Stimulated activated CD8-positive, alpha-beta memory T cell treated with anti-CD3 and anti-CD28 coated beads, Interleukin-7, amount 100 ng/mL, for 24 hours (primary cell): ENCODE measurements at regions not wholly inside any gene's neighbourhood (a gene's known extent, or its start where the extent isn't known, plus 50 kb on each side); places are given as distances from the start of the nearest gene placed in this dataset.

Experiments used
- DNase-seq: peaks from one replicate; pipeline ENCODE4 v3.0.0-alpha.2; 2020; ENCODE audit warnings: low read depth

DNA sequence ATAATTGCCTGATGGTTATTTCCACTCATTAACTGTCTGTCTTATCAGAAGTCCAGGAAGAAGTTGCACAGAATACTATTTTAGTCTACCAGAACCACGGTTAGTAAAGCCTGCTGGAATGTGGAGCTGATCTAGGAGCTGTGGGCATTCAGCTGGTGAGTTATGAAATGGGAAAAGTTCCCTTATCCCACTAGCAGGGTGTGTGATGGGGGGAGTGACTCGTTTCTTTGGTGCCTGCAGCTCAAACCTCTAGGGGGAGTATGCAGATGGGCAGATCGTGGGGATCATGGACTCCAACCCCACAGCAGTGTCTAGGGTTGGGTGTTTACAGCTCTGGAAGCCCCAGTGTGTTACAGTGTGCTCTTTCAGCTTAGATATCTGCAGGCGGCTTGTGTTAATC is 305.7 kb upstream of the BOD1L1 start:
- DNase-seq, result no peak

DNA sequence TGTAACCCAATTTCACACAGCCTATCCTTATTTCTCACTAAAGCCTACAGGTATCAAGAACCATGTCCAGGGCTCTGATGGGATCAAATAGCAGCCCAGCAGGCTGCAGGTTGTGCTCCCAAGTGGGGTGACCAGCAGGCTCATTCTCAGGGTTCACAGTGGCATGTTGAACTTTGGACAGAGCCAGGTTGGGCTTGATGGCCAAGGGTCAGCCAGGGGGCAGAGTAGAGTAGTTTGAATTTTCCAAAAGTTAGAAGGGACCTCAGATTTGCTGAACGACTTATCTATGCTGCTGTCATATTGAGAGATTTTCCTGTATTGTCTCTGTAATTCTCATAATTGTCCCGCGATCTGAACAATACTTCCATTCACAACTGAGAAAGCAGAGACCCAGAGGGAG is 310.8 kb upstream of the BOD1L1 start:
- DNase-seq, result no peak

DNA sequence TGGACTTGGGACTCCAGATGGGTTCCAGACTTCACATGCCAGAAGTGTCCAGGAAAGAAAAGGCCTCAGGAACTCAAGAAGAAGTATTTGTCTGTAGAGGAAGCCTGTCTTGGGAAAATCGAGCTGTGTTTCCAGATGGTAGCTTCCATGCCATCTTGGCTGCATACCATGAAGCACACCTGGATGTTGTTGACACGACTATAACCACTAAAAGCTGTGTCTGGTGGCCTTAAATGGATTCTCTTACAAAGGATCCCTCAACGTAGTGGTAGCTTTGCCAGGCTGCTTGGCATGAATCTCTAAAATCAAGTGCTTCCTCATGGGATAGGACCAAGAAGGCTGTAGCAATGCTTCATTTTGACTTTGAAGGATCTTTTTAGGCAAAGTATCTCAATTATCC is 313.4 kb upstream of the BOD1L1 start:
- DNase-seq, result no peak

DNA sequence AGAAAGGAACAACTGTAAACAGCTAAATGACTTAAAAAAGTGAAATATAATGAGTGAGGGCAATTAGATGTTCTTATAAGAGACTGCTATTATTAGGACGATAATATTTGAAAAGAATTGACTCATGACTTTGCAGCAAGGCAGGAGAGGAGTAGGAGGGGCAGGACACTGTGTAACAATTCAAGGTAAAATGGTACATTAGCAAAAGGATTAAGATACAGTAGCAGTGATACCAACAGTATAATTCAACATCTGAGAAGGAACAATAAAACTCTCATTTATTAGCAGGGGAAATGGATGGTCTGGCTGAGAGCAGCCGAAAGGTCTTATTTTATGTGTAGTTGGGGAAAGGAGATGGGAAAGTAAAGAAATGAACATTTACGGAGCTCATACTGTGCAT is 315.5 kb upstream of the BOD1L1 start:
- no peak for DNase-seq

DNA sequence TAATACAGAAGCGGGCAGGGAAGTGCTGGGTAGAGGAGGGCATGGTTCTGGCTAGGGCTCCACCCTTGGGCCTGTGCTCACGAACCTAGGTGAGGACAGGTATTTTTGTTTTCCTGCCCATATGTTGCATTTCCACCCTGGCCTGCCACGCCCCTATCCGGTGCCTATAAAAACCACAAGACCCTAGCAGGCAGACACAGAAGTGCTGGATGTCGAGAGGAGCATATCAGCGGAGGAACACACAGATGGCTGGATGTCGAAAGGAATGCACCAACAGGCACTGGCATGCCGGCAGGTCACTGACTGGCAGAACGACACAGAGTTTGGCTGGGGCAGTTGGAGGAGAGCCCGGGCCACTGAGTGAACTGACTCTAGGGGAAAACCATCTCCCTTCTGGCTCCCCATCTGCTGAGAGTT is 316.6 kb upstream of the BOD1L1 start:
- no peak for DNase-seq

DNA sequence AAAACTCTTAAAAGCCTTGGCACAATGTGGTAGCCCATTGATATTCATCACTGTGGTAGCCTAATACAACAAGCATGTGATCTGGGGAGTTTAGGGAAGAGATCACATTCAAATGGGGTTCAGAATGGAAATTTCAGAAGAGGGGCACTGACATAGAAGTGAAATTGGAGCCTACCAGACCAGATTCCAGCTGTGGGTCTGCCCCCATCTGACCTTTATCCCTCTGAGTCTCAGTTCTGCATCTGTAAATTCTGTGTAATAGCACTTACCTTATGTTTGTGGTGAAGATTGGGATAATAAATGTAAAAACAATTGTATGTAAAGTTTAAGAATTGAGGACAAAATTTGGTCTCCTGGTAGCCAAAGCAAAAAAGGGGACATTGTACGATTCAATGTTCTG is 320.4 kb upstream of the BOD1L1 start:
- DNase-seq, result no peak

DNA sequence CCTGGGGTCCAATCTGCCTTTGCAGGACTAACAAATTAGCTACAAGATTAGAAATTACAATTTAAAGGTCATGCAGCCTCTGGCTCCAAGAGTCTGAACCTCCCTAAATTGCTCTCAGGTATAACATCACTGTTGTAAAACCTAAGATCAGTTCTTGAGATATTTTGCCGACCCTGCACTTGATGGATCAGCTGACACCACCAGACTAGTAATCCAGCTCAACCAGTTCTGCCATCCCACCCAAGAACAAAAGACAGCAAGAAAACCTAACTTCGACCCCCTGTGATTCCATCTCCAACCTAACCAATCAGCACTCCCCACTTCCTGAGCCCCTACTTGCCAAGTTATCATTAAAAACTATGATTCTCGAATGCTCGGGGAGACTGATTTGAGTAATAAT is 323.0 kb upstream of the BOD1L1 start:
- no peak for DNase-seq

DNA sequence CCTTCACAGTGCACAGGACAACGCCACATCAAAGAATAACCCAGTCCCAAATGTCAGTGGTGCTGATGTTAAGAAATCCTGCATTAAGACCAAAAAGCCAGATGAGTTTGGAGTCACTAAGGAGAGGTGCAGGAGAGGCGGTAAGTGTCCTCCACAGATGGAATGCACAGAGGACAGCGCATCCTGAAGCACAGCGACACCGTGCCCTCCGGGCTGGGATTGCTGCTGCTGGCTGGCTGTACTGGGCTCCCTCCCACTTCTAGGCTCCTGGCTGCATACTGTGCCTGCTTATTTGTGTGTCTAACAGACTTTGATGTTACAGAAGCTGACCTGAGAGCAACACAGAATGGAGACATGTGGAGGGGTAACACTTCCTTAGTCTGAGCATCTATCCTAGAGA is 325.6 kb upstream of the BOD1L1 start:
- no peak for DNase-seq

DNA sequence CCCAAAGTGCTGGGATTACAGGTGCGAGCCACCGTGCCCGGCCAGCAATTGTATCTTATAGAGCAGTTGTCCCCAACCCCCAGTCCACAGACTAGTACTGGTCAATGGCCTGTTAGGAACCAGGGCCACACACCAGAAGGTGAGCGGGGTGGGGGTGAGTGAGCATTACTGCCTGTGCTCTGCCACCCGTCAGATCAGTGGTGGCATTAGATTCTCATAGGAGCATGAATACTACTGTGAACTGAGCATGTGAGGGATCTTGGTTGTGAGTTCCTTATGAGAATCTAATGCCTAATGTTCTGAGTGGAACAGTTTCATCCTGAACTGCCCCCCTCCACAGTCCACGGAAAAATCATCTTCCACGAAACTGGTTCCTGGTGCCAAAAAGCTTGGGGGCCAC is 328.0 kb upstream of the BOD1L1 start:
- DNase-seq, result no peak

DNA sequence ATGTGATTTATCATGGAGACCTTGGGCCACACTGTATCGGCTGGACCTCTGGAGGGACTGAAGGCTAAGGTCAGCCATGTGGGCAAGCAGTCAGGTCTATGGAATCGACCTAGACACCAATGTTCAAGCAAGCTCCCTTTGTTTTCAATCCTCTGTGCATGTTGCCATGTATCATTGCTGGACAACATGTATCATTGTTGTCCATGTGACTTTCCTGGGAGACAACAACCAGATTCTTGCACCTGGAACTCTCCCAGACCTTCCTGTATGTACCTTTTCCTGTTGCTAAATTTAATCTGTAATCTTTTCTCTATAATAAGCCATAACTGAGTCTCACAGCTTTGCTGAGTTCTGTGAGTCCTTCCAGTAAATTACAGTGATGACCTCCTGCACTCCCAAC is 329.4 kb upstream of the BOD1L1 start:
- no peak for DNase-seq

DNA sequence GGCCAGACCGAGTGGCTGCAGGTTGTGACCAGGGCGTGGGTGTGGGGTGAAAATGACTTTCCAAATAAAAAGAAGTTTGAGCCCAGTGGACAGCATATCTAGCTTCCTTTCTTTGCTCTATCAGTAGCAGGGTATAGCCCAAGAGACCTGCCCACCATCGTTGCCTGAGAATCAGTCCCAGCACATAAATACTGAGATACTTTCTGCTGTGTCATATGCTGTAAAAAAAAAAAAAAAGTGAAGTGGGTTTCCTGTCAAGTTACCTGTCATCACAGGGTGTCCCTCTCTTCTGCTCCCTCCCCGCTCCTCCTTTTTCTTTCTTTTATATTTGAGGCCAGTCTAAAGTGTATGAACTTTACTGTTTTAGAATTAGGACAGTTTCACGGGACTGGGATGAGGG is 330.3 kb upstream of the BOD1L1 start:
- no peak for DNase-seq

DNA sequence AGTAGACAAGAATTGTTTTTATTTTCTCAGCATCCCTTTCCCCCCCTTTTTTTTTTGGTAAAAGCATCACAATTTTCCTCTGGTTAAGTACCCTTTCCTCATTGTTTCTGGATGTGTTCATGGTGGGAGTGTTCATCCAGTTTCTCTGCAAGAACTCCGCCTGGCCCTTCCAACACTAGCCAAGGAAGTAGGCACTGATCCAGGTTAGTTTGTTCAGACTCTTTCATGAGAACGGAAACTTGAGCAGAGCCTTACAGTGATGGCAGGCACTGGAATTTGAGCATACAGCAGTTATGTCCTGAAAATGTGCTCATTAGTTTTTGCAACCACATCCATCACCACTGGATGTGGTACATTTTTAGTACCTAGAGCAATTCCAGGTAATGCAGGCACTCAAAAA is 336.1 kb upstream of the BOD1L1 start:
- DNase-seq, result no peak

DNA sequence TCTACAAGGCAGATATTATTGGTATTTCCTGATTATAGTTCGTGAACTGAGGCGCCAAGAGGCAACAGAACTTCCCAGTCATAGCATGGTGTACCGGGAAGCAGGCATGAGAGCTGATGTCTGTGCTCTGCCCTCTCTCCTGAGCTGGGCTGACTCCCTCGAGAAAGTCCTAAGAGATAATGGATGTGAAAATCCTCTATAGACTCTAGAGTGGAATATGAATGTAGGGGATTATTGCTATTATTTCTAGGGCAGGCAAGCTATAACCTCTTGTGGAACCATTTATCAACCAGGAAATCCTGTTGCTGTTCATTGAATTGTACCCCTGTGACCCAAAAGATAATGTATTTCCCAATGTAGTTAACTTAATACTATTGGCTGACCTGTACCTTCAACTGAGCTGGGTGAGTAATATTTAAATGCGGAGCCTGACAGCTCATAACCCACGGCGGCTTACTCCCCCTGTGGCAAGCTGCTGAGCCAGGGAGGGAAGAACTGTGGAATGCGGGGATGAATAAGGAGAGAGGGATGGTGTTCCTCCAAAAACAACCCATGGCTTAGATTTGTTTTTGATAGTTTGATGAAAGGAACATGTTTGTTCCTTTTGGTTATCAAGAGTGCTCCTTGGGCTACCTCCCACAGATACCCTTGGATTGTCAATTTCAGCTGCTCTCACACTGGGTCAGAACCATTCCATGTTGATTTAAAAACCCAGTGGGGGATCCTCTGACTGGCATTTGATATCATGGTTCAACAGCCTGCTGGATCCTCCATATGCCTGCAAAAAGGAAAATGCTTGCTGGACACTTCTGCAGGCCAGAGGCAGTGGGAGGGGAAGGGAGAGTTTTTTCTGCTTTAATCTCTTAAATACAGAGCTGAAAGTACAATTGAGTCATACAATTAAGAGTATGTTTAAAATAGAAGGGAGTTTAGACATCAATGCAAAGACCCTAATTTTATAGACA is 339.0 kb upstream of the BOD1L1 start:
- no peak for DNase-seq

DNA sequence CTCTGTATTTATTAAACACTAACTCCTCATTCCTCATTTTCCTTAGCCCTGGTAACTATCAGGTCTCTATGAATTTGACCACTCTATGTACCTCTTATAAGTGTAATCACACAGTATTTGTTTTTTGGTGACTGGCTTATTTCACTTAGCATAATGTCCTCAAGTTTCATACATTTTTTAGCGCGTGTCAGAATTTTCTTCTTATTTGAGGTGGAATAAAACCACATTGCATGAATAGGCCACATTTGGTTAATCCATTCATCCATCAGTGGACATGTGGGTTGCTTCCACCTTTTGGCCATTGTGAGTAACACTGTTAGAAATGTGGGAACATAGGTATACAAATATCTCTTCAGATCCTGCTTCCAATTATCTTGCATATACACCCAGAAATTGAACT is 341.2 kb upstream of the BOD1L1 start:
- no peak for DNase-seq

DNA sequence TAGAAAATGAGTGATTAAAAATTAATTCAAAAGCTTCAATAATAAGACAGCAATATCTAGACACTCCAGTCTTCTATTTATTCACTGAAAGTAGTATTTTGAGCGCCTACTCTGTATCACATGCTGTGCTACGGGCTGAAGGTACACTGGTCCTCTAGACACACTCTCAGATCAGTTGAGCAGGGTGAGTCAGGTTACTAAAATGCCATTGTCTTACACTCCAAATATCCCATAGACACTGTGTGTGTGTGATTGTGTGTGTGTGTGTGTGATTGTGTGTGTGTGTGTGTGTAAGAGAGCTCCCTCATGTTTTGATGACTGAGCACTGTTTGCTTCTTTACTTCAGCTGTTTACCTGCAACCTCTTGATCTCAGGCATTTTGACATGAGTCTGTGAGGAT is 342.8 kb upstream of the BOD1L1 start:
- no peak for DNase-seq

DNA sequence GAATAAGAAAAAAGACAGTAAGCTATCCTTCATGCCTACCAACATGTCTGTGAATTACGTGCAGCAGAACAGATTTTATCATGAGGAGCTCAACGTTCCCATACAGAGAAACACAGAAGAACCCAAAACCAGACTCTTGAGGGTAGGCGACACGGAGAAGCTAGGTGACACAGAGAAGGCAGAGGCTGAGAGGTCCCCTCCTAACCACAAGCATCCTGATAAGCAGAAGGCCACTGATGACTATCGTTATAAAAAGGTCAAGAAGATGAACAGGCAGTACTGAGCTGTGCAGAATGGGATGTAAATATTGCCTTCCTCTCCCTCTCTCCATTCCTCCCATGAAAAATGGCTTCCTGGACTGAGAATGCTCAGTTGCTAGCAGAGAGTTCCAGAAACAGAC is 350.2 kb upstream of the BOD1L1 start:
- DNase-seq, result no peak

DNA sequence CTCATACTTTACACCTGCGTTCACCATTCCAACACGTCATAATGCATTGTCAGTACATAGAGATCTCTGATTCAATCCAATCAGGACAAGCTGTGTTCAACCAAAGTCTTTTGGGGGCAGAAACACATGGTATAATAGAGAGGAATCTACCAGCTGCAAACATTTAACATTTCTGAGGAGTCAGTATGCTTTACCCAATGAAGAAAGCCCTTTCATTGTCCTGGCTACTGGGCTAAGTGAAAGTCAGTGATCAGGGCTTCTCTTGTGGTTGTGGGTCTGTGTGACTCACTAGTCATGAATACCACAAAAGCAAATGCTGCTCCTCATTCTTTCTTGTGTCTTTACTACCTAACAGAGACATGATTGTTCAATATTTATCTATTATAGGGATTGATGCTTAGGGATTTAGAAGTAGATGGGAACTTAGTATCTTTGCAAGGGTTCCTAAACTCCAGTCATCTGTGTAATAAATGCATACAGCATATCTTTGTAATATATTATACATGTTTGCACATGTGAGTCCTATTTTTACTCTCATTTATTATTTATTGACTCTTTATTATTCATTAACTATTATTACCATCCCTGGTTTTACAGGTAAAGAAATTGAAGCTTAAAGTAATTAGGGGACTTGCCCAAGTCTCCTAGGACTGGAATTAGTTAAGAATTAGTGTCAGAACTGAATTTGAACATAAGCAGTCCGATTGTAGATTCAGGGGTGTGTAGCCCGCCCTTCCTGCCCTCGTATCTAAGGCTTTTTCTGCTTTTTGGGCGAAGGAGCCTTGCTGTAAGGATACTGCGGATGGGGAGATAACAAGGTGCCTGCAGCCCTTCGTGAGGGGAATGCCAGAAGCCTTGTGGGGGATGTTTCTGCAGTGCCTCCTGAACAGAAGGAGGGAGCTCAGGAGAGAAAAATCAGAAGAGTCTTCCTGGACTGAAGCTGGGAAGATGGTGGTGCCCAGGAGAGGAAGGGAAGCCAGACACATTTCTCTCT is 353.1 kb upstream of the BOD1L1 start:
- DNase-seq, result no peak

DNA sequence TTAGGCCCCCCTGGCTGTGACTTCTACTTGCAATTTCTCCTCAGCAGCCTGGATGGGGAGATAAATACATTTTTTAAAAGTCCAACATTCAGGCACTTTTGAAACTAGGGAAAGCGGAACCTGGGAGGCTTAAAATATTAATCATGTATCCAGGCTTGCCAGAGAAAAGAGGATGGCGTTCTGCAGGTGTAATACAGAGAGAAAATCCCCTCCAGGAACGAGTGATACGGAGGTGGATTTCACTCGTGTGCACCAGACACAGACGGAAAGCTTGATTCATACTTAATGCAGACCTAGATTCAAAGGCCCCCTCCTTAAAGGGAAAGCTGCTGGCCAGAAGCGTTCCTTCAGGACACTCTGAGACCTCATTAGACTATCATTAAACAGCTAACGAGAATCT is 354.0 kb upstream of the BOD1L1 start:
- no peak for DNase-seq

DNA sequence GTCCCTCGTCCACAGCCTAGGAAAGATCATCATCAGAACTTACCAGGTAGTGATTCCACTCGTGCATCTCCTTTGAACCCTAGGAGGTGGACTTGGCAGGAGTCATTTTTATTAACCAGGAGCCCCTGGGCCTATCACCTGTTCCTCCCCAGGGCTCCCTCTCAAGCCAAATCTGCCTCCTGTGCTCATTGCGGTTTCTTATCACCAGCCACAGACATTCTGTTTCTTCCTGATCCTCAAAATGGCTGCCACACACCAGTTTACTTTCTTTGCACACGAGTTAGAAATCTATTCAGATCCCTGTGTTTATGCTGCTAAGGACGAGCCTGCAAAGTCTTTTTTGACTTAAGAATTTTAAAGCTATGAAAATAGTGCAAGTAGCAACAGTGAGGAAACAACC is 354.5 kb upstream of the BOD1L1 start:
- DNase-seq, result no peak

DNA sequence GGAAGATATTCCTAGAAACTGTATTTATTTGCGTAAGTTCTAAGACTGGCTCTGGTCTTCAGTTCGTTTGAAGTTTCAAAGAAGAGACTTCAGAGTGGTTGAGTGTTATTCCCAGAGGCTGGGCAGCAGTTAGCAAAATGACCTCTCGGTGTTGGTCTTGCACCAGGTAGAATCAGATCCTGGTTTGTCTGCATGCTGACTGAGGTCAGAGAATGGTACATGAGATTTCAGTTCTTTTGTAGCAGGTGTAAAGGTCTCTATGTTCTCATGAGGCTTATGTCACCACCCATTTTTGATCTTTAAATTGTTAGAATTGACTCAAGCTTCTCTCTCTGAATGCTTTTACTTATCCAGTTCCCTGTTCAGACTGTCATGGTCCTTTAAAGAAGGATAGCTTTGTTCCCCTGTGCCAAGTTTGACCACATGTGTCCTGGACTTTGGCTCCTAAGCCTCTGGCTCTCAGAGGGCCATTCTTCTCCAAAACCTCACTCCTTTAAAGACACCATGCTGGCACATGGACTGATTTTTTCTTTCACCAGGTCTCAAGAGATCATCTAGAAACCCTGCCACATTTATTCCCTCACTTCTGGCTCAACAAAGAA is 355.8 kb upstream of the BOD1L1 start:
- no peak for DNase-seq

DNA sequence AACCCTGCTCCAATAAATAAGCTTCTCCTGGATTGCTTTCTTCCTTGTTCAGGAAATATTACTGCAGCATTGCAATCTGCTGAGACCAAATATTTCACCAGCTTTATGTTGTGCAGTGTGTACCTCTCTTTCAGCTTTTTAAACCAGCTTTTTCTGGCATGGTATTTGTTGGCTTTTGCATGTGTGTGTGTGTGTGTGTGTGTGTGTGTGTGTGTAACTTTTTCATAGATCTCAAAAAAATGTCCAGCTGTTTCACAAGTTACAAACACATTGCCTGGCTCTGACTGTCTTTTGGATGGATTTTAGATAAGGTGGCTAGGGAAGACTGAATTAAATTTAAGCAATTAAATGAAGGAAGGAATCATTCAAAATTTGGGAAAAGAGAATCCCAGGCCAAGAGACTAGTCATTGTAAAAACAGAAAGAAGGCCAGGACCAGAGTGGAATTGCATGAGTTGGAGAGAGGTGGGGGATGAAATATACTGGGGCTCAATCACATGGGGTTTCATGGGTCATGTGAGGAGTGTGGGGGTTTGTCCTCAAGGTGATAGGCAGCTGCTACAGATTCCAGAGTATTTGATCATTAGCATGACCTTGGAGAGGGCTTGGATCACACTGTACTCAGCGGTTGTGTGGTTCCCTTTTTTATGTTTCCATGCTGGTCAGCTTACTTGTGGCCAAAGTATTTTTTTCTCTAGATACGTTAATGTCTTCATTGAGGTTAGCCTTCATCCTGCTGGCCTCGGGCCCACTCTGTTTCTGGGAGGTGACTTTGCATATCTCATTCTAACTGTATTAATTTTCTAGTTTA is 357.7 kb upstream of the BOD1L1 start:
- no peak for DNase-seq

DNA sequence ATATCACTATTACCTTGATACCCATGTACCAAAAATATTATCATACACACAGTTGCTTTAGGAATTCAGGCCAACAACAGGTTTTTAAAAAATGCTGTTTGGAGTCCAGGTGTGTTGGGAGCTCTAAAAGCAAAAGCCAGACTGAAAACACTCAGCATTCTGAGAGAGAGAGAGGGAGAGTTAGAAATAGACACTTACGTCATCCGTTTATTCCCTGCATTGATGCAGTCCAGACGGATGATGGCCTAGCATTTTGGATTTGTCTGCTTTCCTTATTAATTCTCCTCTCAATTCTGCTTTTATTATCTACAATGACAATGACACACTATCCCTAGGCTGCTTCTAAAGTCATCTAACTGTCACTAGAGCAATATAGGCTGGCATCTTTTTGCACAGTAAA is 358.3 kb upstream of the BOD1L1 start:
- no peak for DNase-seq
